ENCODE measurements at regions not wholly inside any gene's neighbourhood (a gene's known extent, or its start where the extent isn't known, plus 50 kb on each side); places are given as distances from the start of the nearest gene placed in this dataset.

DNA sequence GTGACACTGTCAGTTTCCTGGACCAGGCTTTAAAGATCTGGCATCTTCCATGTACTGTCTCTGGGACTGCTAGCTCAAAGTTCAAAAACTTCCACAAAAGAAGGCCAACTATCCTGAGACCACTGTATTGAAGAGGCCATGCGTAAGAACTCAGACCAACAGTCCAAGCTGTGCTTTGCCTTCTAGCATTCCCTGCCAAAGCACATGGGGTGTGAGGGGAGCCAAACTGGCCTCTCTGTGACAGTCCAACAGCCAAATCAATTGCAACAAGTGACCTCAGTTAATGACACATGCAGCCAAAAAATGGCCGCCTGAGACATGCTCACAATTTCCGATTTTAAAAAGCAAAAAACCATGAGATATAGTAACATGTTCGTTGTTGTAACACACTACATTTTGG, 160.3 kb upstream of the CDH19 start:
- Histone ChIP-seq H3K36me3 (no peaks in the 10 kb centered on the region), H3K27ac (no peak overlapping the region), H4K20me1 (ENCODE audit: low read depth) (no peaks in the 10 kb centered on the region), H3K79me2 (ENCODE audit: low read depth) (no peaks in the 10 kb centered on the region), H3F3A (ENCODE audit: low read depth) (no peaks in the 10 kb centered on the region), H2AFZ (replicated peaks) (no peak overlapping the region), H3K4me3 (no peak overlapping the region), H3K4me2 (no peak overlapping the region), H3K9me3 (ENCODE audit: low read depth) (no peaks in the 10 kb centered on the region), H3K27me3 (no peaks in the 10 kb centered on the region), H3K4me1 (no peaks in the 10 kb centered on the region), H3K9ac (no peak overlapping the region)
- DNase-seq (ENCODE audit: low spot score): no peak
- Mint-ChIP-seq H3K27me3 (ENCODE audit: insufficient read depth, low read depth) (no peaks in the 10 kb centered on the region), H3K4me3 (no peak overlapping the region), H3K9me3 (no peaks in the 10 kb centered on the region), H3K27ac (no peak overlapping the region), H3K4me1 (no peaks in the 10 kb centered on the region), H3K36me3 (no peaks in the 10 kb centered on the region)
- no peak for TF ChIP-seq EZH2 (IDR thresholded peaks at IDR 0.05)

DNA sequence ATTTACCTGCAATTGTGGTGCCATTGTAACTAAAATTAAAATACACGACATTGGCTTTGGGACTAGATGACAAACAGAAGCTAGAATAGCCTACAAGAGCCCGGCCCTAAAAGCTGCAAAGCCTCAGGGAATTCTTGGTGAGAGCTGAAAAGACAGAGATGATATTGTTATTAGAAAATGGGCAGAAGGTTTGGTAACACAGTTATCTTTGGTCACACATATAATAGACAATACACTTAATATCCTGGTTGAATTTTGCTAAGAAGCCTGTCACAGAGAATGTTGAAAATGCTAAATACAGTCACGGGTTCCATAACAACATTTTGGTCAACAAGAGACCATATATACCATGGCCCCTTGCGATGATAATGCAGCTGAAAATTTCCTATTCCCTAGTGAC, 157.3 kb upstream of the CDH19 start:
- Histone ChIP-seq H3K36me3 (no peaks in the 10 kb centered on the region), H2AFZ (replicated peaks) (no peak overlapping the region), H3K27ac (no peak overlapping the region), H3K79me2 (ENCODE audit: low read depth) (no peaks in the 10 kb centered on the region), H4K20me1 (ENCODE audit: low read depth) (no peaks in the 10 kb centered on the region), H3F3A (ENCODE audit: low read depth) (no peaks in the 10 kb centered on the region), H3K4me2 (no peak overlapping the region), H3K4me1 (no peaks in the 10 kb centered on the region), H3K9me3 (ENCODE audit: low read depth) (no peaks in the 10 kb centered on the region), H3K9ac (no peak overlapping the region), H3K4me3 (no peak overlapping the region), H3K27me3 (no peaks in the 10 kb centered on the region)
- H3K4me3 Mint-ChIP-seq: no peak overlapping the region
- no peaks in the 10 kb centered on the region for H3K27me3 Mint-ChIP-seq (ENCODE audit: insufficient read depth, low read depth)
- no peak for DNase-seq (ENCODE audit: low spot score)
- H3K27ac Mint-ChIP-seq: no peak overlapping the region
- no peaks in the 10 kb centered on the region for H3K36me3 Mint-ChIP-seq
- no peaks in the 10 kb centered on the region for H3K9me3 Mint-ChIP-seq
- no peak for TF ChIP-seq EZH2 (IDR thresholded peaks at IDR 0.05)
- TF ChIP-seq EZH2phosphoT487 (IDR thresholded peaks at IDR 0.05): no peak
- TF ChIP-seq, protein P1, sequence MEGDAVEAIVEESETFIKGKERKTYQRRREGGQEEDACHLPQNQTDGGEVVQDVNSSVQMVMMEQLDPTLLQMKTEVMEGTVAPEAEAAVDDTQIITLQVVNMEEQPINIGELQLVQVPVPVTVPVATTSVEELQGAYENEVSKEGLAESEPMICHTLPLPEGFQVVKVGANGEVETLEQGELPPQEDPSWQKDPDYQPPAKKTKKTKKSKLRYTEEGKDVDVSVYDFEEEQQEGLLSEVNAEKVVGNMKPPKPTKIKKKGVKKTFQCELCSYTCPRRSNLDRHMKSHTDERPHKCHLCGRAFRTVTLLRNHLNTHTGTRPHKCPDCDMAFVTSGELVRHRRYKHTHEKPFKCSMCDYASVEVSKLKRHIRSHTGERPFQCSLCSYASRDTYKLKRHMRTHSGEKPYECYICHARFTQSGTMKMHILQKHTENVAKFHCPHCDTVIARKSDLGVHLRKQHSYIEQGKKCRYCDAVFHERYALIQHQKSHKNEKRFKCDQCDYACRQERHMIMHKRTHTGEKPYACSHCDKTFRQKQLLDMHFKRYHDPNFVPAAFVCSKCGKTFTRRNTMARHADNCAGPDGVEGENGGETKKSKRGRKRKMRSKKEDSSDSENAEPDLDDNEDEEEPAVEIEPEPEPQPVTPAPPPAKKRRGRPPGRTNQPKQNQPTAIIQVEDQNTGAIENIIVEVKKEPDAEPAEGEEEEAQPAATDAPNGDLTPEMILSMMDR (IDR thresholded peaks at IDR 0.05): no peak
- no peaks in the 10 kb centered on the region for H3K4me1 Mint-ChIP-seq

DNA sequence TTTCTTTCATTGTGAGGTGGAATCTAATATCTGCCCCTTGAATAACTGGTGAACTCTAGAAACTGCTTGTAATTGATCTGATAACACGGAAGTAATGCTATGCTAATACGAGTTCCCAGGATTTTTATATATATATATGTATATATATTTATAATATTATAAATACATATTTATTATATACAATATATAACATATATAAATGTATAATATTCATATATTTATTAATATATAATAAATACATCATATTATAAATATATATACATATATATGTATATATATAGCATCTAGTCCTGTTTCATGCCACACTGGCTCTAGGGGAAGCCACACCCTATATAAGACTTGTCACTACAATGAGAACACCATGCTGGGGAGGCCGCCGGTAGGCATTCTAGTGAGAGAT, 156.7 kb upstream of the CDH19 start:
- Histone ChIP-seq H3K79me2 (ENCODE audit: low read depth) (no peaks in the 10 kb centered on the region), H3K9me3 (ENCODE audit: low read depth) (no peaks in the 10 kb centered on the region), H2AFZ (replicated peaks) (no peak overlapping the region), H3K4me2 (no peak overlapping the region), H3K27me3 (no peaks in the 10 kb centered on the region), H3K27ac (no peak overlapping the region), H3K36me3 (no peaks in the 10 kb centered on the region), H4K20me1 (ENCODE audit: low read depth) (no peaks in the 10 kb centered on the region), H3K9ac (no peak overlapping the region), H3F3A (ENCODE audit: low read depth) (no peaks in the 10 kb centered on the region), H3K4me1 (no peaks in the 10 kb centered on the region), H3K4me3 (no peak overlapping the region)
- TF ChIP-seq EZH2phosphoT487 (IDR thresholded peaks at IDR 0.05) (no peak), EZH2 (IDR thresholded peaks at IDR 0.05) (no peak)
- TF ChIP-seq, protein P1 (IDR thresholded peaks at IDR 0.05): no peak
- Mint-ChIP-seq H3K27me3 (ENCODE audit: insufficient read depth, low read depth) (no peaks in the 10 kb centered on the region), H3K4me1 (no peaks in the 10 kb centered on the region), H3K4me3 (no peak overlapping the region), H3K36me3 (no peaks in the 10 kb centered on the region), H3K27ac (no peak overlapping the region), H3K9me3 (no peaks in the 10 kb centered on the region)
- DNase-seq (ENCODE audit: low spot score): no peak

DNA sequence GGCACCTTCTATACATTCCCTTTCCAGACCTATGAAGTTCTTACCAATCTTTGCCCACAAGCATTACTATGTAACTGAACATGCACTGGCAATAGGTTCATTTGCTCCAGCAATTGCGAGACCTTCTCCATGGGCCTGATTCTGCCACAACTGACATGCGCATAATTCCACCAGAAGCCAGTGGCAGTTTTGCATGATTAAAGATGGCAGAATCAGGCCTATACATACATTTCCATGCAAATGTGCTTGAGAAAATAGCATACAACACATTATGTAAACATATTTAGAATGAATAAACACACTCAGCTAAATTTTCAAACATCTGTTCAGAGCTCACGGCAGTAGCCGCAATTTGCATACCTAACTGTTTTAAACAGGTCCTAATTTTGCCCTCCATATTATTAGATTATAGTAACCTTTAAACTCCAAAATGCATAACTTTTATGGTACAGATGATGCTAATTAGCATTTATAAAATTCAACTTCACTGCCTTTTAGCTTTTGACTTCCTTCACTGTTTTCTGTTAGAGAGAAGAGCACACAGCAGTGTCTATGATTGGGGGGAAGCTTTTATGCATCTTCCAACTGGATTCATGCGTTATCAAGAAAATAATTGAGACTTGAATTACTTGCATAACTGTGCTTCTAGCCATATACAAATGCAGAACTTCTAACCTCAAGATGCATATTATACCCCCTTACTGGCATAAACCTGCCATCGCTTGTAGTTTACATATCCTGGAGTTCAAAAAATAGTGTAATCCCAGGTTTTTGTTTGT, 155.3 kb upstream of the CDH19 start:
- Histone ChIP-seq H3K79me2 (ENCODE audit: low read depth) (no peaks in the 10 kb centered on the region), H2AFZ (replicated peaks) (no peak overlapping the region), H3K4me2 (no peak overlapping the region), H3K27me3 (no peaks in the 10 kb centered on the region), H3K4me3 (no peak overlapping the region), H3K36me3 (no peaks in the 10 kb centered on the region), H3K4me1 (no peaks in the 10 kb centered on the region), H3K27ac (no peak overlapping the region), H3K9me3 (ENCODE audit: low read depth) (no peaks in the 10 kb centered on the region), H3F3A (ENCODE audit: low read depth) (no peaks in the 10 kb centered on the region), H4K20me1 (ENCODE audit: low read depth) (no peaks in the 10 kb centered on the region), H3K9ac (no peak overlapping the region)
- no peak for DNase-seq (ENCODE audit: low spot score)
- H3K4me3 Mint-ChIP-seq: no peak overlapping the region
- no peaks in the 10 kb centered on the region for H3K9me3 Mint-ChIP-seq
- no peaks in the 10 kb centered on the region for H3K36me3 Mint-ChIP-seq
- H3K27me3 Mint-ChIP-seq (ENCODE audit: insufficient read depth, low read depth): no peaks in the 10 kb centered on the region
- H3K27ac Mint-ChIP-seq: no peak overlapping the region
- TF ChIP-seq EZH2 (IDR thresholded peaks at IDR 0.05) (no peak), EZH2phosphoT487 (IDR thresholded peaks at IDR 0.05) (no peak)
- TF ChIP-seq, protein P1 (IDR thresholded peaks at IDR 0.05): no peak
- no peaks in the 10 kb centered on the region for H3K4me1 Mint-ChIP-seq
